ENCODE measurements at regions not wholly inside any gene's neighbourhood (a gene's known extent, or its start where the extent isn't known, plus 50 kb on each side); places are given as distances from the start of the nearest gene placed in this dataset.
"Not testable (repeated sequence)": the region's sequence is repeated elsewhere in the genome, so short reads cannot be mapped to it uniquely, and the experiment has no call there.

GRCh38 chr10:6926971-6927370, 346.9 kb upstream of the PRKCQ start:
- DNase-seq (ENCODE audit: low spot score) = no peak

- DNase-seq (ENCODE audit: low spot score) = no peak
Observed at GRCh38 chr10:6925146-6925545, 345.1 kb upstream of the PRKCQ start.

GRCh38 chr10:6924166-6924565, 344.1 kb upstream of the PRKCQ start:
- DNase-seq (ENCODE audit: low spot score) = no peak

- DNase-seq (ENCODE audit: low spot score) = not testable (repeated sequence)
Observed at GRCh38 chr10:6921026-6921425, 340.9 kb upstream of the PRKCQ start.

- peak; percentile 53 for DNase-seq (ENCODE audit: low spot score)
Observed at GRCh38 chr10:6920072-6921019, 340.3 kb upstream of the PRKCQ start.

- DNase-seq (ENCODE audit: low spot score) = no peak
Observed at GRCh38 chr10:6919077-6919476, 339.0 kb upstream of the PRKCQ start.

GRCh38 chr10:6918305-6918704, 338.2 kb upstream of the PRKCQ start:
- no peak for DNase-seq (ENCODE audit: low spot score)

GRCh38 chr10:6917125-6917524, 337.0 kb upstream of the PRKCQ start:
- DNase-seq (ENCODE audit: low spot score) = no peak

- no peak for DNase-seq (ENCODE audit: low spot score)
Observed at GRCh38 chr10:6916601-6917000, 336.5 kb upstream of the PRKCQ start.

GRCh38 chr10:6915307-6915706, 335.2 kb upstream of the PRKCQ start:
- DNase-seq (ENCODE audit: low spot score) = no peak

- DNase-seq (ENCODE audit: low spot score) = no peak
Observed at GRCh38 chr10:6912929-6913328, 332.9 kb upstream of the PRKCQ start.

GRCh38 chr10:6912424-6912823, 332.3 kb upstream of the PRKCQ start:
- DNase-seq (ENCODE audit: low spot score) = no peak

GRCh38 chr10:6912021-6912420, 331.9 kb upstream of the PRKCQ start:
- DNase-seq (ENCODE audit: low spot score) = no peak

GRCh38 chr10:6909905-6910560, 330.0 kb upstream of the PRKCQ start:
- no peak for DNase-seq (ENCODE audit: low spot score)

- no peak for DNase-seq (ENCODE audit: low spot score)
Observed at GRCh38 chr10:6907877-6908530, 327.9 kb upstream of the PRKCQ start.

GRCh38 chr10:6894405-6894804, 314.3 kb upstream of the PRKCQ start:
- no peak for DNase-seq (ENCODE audit: low spot score)

GRCh38 chr10:6892864-6893263, 312.8 kb upstream of the PRKCQ start:
- no peak for DNase-seq (ENCODE audit: low spot score)

- no peak for DNase-seq (ENCODE audit: low spot score)
Observed at GRCh38 chr10:6891924-6892323, 311.8 kb upstream of the PRKCQ start.

- no peak for DNase-seq (ENCODE audit: low spot score)
Observed at GRCh38 chr10:6889718-6890117, 309.6 kb upstream of the PRKCQ start.

- DNase-seq (ENCODE audit: low spot score) = no peak
Observed at GRCh38 chr10:6888434-6888833, 308.4 kb upstream of the PRKCQ start.

GRCh38 chr10:6885284-6885683, 305.2 kb upstream of the PRKCQ start:
- DNase-seq (ENCODE audit: low spot score) = no peak

GRCh38 chr10:6881987-6882386, 301.9 kb upstream of the PRKCQ start:
- no peak for DNase-seq (ENCODE audit: low spot score)

All from D341Med (cell line).